ENCODE measurements at regions not wholly inside any gene's neighbourhood (a gene's known extent, or its start where the extent isn't known, plus 50 kb on each side); places are given as distances from the start of the nearest gene placed in this dataset.
"Not testable (repeated sequence)": the region's sequence is repeated elsewhere in the genome, so short reads cannot be mapped to it uniquely, and the experiment has no call there.

- DNase-seq = no peak
Observed at GRCh38 chr1:229141271-229141670, 129.6 kb upstream of the RAB4A start.

GRCh38 chr1:229141689-229142377 is 129.1 kb upstream of the RAB4A start:
- no peak for DNase-seq

- DNase-seq = no peak
Observed at GRCh38 chr1:229142471-229142870, 128.4 kb upstream of the RAB4A start.

GRCh38 chr1:229146647-229147046 is 124.3 kb upstream of the RAB4A start:
- DNase-seq = no peak

GRCh38 chr1:229147072-229147471 is 123.8 kb upstream of the RAB4A start:
- no peak for DNase-seq

- no peak for DNase-seq
Observed at GRCh38 chr1:229148041-229148671, 122.8 kb upstream of the RAB4A start.

GRCh38 chr1:229148743-229149142 is 122.2 kb upstream of the RAB4A start:
- no peak for DNase-seq

GRCh38 chr1:229149435-229149834 is 121.5 kb upstream of the RAB4A start:
- no peak for DNase-seq

- no peak for DNase-seq
Observed at GRCh38 chr1:229150518-229150917, 120.4 kb upstream of the RAB4A start.

GRCh38 chr1:229151412-229151811 is 119.5 kb upstream of the RAB4A start:
- not testable (repeated sequence) for DNase-seq

- no peak for DNase-seq
Observed at GRCh38 chr1:229152311-229152710, 118.6 kb upstream of the RAB4A start.

- DNase-seq = no peak
Observed at GRCh38 chr1:229153955-229154548, 116.9 kb upstream of the RAB4A start.

GRCh38 chr1:229154811-229155210 is 116.1 kb upstream of the RAB4A start:
- DNase-seq = no peak

- peak; percentile 14 for DNase-seq
Observed at GRCh38 chr1:229155472-229155871, 115.4 kb upstream of the RAB4A start.

GRCh38 chr1:229156872-229157271 is 114.0 kb upstream of the RAB4A start:
- no peak for DNase-seq

- no peak for DNase-seq
Observed at GRCh38 chr1:229157480-229157879, 113.4 kb upstream of the RAB4A start.

GRCh38 chr1:229158341-229158921 is 112.5 kb upstream of the RAB4A start:
- DNase-seq = no peak

- no peak for DNase-seq
Observed at GRCh38 chr1:229158927-229159326, 112.0 kb upstream of the RAB4A start.

- no peak for DNase-seq
Observed at GRCh38 chr1:229159668-229160544, 111.0 kb upstream of the RAB4A start.

- peak; percentile 23 for DNase-seq
Observed at GRCh38 chr1:229161740-229162139, 109.2 kb upstream of the RAB4A start.

GRCh38 chr1:229162825-229163515 is 107.9 kb upstream of the RAB4A start:
- no peak for DNase-seq

- DNase-seq = no peak
Observed at GRCh38 chr1:229164348-229164747, 106.6 kb upstream of the RAB4A start.
